Activated naive CD8-positive, alpha-beta T cell treated with anti-CD3 and anti-CD28 coated beads for 36 hours (primary cell): ENCODE measurements at regions not wholly inside any gene's neighbourhood (a gene's known extent, or its start where the extent isn't known, plus 50 kb on each side); places are given as distances from the start of the nearest gene placed in this dataset.
"Not testable (repeated sequence)": the region's sequence is repeated elsewhere in the genome, so short reads cannot be mapped to it uniquely, and the experiment has no call there.

Experiments used
- DNase-seq: peaks from one replicate; pipeline ENCODE4 v3.0.0; 2021
- H3K27ac Mint-ChIP-seq: one replicate; pipeline ENCODE4 v1.8.0; 2022; ENCODE audit warnings: mild to moderate bottlenecking, moderate library complexity, mixed read lengths
- H3K27me3 Mint-ChIP-seq: one replicate; pipeline ENCODE4 v1.8.0; 2022; ENCODE audit warnings: mild to moderate bottlenecking, mixed read lengths
- H3K36me3 Mint-ChIP-seq: one replicate; pipeline ENCODE4 v1.8.0; 2021; ENCODE audit warnings: mild to moderate bottlenecking, mixed read lengths
- H3K4me1 Mint-ChIP-seq: one replicate; pipeline ENCODE4 v1.8.0; 2021; ENCODE audit warnings: mixed read lengths
- H3K4me3 Mint-ChIP-seq: one replicate; pipeline ENCODE4 v1.8.0; 2022; ENCODE audit warnings: mild to moderate bottlenecking, moderate library complexity, mixed read lengths
- H3K9me3 Mint-ChIP-seq: one replicate; pipeline ENCODE4 v1.8.0; 2022; ENCODE audit warnings: mixed read lengths

DNA sequence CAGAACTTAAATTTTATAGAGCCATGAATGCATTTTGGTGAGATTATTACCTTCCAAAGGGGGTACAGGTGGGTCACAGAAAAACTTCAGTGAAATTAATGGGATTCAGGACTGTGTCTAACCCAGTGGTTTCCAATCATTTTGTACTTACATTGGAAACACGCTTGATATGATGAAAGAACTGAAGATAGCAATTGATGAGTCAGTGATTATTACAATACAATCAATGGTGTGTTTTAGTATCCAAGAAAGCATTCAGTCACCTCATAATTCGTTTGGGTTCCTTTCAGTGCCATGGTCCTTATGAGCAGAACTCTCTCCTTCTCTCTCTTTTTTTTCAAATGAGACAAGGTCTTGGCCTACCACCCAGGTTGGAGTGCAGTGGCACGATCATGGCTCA is 66.5 kb upstream of the IGFBP5 start:
- Mint-ChIP-seq H3K27me3 (no peaks in the 10 kb centered on the region), H3K4me3 (no peak overlapping the region), H3K9me3 (no peaks in the 10 kb centered on the region), H3K36me3 (no peaks in the 10 kb centered on the region), H3K27ac (no peak overlapping the region), H3K4me1 (no peaks in the 10 kb centered on the region)
- DNase-seq = no peak

GRCh38 chr2:216761133-216761532 is 65.8 kb upstream of the IGFBP5 start:
- H3K27me3 Mint-ChIP-seq = no peaks in the 10 kb centered on the region
- no peaks in the 10 kb centered on the region for H3K36me3 Mint-ChIP-seq
- H3K4me3 Mint-ChIP-seq = no peak overlapping the region
- H3K4me1 Mint-ChIP-seq = no peaks in the 10 kb centered on the region
- DNase-seq = no peak
- H3K27ac Mint-ChIP-seq = no peak overlapping the region
- H3K9me3 Mint-ChIP-seq = no peaks in the 10 kb centered on the region

GRCh38 chr2:216758256-216759155 is 63.2 kb upstream of the IGFBP5 start:
- Mint-ChIP-seq H3K9me3 (no peaks in the 10 kb centered on the region), H3K36me3 (no peaks in the 10 kb centered on the region), H3K4me1 (no peaks in the 10 kb centered on the region), H3K27ac (no peak overlapping the region), H3K27me3 (peaks cover 3% of the 10 kb centered on the region), H3K4me3 (no peak overlapping the region)
- no peak for DNase-seq

GRCh38 chr2:216757532-216757931 is 62.2 kb upstream of the IGFBP5 start:
- H3K9me3 Mint-ChIP-seq = no peaks in the 10 kb centered on the region
- H3K27me3 Mint-ChIP-seq = peaks cover 3% of the 10 kb centered on the region
- H3K4me1 Mint-ChIP-seq = no peaks in the 10 kb centered on the region
- no peak overlapping the region for H3K4me3 Mint-ChIP-seq
- H3K27ac Mint-ChIP-seq = no peak overlapping the region
- H3K36me3 Mint-ChIP-seq = no peaks in the 10 kb centered on the region
- DNase-seq = no peak

DNA sequence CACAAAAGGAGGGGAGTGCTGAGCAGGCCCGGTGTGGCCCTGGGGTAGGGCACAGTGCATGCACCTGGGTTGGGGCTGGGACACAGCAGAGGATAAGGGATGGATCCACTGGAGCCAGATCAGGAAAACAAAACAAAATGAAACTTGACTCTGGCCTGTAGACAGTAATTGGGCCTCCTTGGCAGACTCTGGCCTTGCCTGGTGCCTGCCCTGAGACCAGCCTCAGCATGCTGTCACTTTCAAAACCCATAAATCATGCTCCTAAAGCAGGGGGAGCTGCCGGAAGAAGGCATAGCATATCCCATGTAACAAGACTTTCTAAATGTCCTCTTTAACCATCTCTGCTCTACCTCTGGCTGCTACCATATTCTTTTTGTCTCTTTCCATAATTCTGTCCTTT is 61.1 kb upstream of the IGFBP5 start:
- no peak for DNase-seq
- Mint-ChIP-seq H3K36me3 (no peaks in the 10 kb centered on the region), H3K4me1 (no peaks in the 10 kb centered on the region), H3K4me3 (no peak overlapping the region), H3K27me3 (peaks cover 6% of the 10 kb centered on the region), H3K27ac (no peak overlapping the region), H3K9me3 (no peaks in the 10 kb centered on the region)

DNA sequence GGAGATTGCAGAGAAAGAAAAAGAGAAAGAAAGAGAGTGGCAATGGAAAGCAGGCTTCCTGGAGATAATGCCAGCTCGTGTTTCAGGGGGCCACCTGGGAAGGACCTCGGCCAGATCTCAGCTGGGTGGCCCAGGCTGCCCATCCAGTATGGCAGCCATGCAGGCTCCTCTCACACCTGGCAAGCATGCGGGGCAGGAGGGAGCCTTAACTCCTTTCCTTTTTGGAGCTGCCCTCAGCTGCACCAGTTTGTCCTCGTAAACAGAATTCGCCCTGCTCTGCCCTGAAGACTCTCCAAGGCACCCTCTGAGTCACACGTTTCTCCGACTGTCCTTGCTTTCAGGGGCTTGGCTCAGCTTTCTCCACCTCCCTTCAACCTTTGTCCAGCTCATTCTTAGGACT is 59.5 kb upstream of the IGFBP5 start:
- H3K4me3 Mint-ChIP-seq = no peak overlapping the region
- H3K27ac Mint-ChIP-seq = no peak overlapping the region
- DNase-seq = no peak
- peaks cover 21% of the 10 kb centered on the region for H3K27me3 Mint-ChIP-seq
- H3K4me1 Mint-ChIP-seq = no peaks in the 10 kb centered on the region
- H3K36me3 Mint-ChIP-seq = no peaks in the 10 kb centered on the region
- H3K9me3 Mint-ChIP-seq = no peaks in the 10 kb centered on the region

- DNase-seq = no peak
- no peaks in the 10 kb centered on the region for H3K4me1 Mint-ChIP-seq
- H3K36me3 Mint-ChIP-seq = no peaks in the 10 kb centered on the region
- peaks cover 2% of the 10 kb centered on the region for H3K9me3 Mint-ChIP-seq
- H3K27me3 Mint-ChIP-seq = peaks cover 24% of the 10 kb centered on the region
- H3K27ac Mint-ChIP-seq = no peak overlapping the region
- H3K4me3 Mint-ChIP-seq = no peak overlapping the region
Observed at GRCh38 chr2:216754336-216754735, 59.0 kb upstream of the IGFBP5 start.

DNA sequence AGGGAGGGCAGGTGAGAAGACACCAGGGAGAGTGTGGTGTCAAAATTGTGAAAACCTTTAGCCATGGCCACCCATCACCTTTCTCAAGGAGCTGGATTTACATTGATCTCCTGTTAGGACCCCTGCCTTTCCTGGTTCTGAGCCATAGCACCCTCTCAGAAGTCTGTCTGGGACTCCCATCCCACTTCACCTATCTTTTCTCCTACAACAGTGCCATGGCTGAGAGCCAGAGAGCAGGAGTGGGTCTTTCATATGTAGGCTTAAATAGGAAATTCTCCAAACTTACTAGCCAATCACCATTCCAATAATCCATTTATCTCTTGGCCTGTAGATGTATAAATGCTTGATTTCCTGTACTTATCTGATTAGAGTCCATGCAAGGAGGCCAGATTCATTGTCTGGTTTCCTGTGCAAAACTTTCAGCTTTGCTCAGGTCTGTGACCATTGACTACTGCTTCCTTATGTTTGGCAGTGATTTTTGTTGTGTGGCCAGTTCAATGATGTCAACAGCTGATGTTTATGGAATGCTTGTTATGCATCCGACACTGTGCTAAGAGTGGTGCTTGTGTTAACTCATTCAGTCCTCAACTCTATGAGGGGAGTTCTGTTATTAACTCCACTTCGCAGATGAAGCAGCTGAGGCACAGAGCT is 57.6 kb upstream of the IGFBP5 start:
- no peaks in the 10 kb centered on the region for H3K4me1 Mint-ChIP-seq
- H3K9me3 Mint-ChIP-seq = peaks cover 9% of the 10 kb centered on the region
- H3K27me3 Mint-ChIP-seq = peaks cover 35% of the 10 kb centered on the region
- no peak overlapping the region for H3K4me3 Mint-ChIP-seq
- H3K36me3 Mint-ChIP-seq = no peaks in the 10 kb centered on the region
- H3K27ac Mint-ChIP-seq = no peak overlapping the region
- DNase-seq = no peak

DNA sequence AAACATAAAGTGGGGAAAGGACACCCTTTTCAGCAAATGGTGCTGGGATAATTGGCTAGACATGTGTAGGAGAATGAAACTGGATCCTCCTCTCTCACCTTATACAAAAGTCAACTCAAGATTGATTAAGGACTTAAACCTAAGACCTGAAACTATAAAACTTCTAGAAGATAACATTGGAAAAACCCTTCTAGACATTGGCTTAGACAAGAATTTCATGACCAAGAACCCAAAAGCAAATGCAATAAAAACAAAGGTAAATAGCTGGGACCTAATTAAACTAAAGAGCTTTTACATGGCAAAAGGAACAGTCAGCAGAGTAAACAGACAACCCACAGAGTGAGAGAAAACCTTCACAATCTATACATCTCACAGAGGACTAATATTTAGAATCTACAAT is 55.4 kb upstream of the IGFBP5 start:
- H3K9me3 Mint-ChIP-seq, DNase-seq, H3K4me3 Mint-ChIP-seq, H3K4me1 Mint-ChIP-seq, H3K36me3 Mint-ChIP-seq, H3K27ac Mint-ChIP-seq: not testable (repeated sequence)
- H3K27me3 Mint-ChIP-seq = peaks cover 51% of the 10 kb centered on the region

DNA sequence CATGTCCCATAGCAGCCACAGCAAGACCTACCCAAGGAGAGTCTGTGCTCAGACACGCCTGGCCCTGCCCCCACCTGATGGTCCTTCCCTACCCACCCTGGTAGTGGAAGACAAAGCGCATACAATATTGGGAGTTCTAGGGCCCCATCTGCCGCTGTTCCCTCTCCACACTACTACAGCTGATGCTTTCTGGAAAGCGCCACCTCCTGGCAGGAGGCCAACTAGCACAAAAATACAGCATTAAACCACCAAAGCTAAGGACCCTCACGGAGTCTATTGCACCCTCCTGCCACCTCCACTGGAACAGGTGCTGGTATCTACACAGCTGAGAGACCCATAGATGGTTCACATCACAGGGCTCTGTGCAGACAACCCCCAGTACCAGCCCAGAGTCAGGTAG is 50.9 kb upstream of the IGFBP5 start:
- not testable (repeated sequence) for H3K27ac Mint-ChIP-seq, H3K9me3 Mint-ChIP-seq, H3K4me3 Mint-ChIP-seq, DNase-seq, H3K4me1 Mint-ChIP-seq, H3K36me3 Mint-ChIP-seq
- H3K27me3 Mint-ChIP-seq = peaks cover 51% of the 10 kb centered on the region

DNA sequence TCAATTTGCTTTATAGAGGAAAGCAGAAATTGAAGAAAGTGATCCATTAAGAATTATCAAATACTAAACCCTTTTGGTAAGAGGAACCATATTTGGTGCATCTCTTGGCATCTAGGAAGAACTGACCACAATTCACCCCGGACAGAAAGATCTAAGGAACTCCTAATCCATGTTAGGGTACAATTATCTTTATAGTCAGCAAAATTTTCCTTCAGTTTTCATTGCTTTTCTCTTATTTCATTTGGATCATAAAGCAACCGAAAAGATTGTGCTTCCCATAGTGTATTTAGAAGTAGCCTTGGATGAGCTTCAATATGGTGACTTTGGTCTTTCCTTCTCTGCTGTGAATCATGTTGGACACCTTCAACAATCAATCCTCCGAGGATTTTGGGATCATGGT is 50.1 kb upstream of the IGFBP5 start:
- Mint-ChIP-seq H3K27me3 (peaks cover 43% of the 10 kb centered on the region), H3K9me3 (peaks cover 9% of the 10 kb centered on the region), H3K27ac (no peak overlapping the region), H3K36me3 (no peaks in the 10 kb centered on the region), H3K4me3 (no peak overlapping the region), H3K4me1 (no peaks in the 10 kb centered on the region)
- no peak for DNase-seq
